GM19239 (cell line): ENCODE measurements at regions not wholly inside any gene's neighbourhood (a gene's known extent, or its start where the extent isn't known, plus 50 kb on each side); places are given as distances from the start of the nearest gene placed in this dataset.
"Not testable (repeated sequence)": the region's sequence is repeated elsewhere in the genome, so short reads cannot be mapped to it uniquely, and the experiment has no call there.

Experiments
- DNase-seq: peaks from one replicate; pipeline ENCODE4 v3.0.0; 2011; ENCODE audit warnings: low spot score; ENCODE audit not compliant: insufficient read length
- FAIRE-seq: peaks from 2 replicates; lab custom pipeline; 2011; peaks lifted over from hg19 to GRCh38; lab: Jason Lieb, UNC

DNA sequence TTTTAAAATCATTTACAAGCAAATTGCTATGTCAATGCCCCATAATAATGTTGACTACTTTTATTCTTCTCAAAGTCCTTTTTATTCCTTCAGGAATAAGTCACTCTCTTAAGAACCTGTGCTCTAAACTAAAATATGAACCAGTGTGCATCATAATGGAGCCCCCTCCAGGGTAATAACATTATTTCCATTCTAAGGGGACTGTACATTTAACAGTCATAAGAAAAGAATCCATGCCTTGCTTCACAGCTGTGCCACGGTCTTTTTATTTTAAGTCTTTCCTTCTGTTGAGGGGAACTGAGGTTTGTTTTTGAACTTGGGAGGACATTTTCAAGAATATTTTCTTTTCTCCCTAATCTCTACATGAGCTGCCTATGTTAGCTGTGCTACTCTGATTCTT lies 297.6 kb downstream of the MAN2A1 start:
- FAIRE-seq (no peak), DNase-seq (no peak)

DNA sequence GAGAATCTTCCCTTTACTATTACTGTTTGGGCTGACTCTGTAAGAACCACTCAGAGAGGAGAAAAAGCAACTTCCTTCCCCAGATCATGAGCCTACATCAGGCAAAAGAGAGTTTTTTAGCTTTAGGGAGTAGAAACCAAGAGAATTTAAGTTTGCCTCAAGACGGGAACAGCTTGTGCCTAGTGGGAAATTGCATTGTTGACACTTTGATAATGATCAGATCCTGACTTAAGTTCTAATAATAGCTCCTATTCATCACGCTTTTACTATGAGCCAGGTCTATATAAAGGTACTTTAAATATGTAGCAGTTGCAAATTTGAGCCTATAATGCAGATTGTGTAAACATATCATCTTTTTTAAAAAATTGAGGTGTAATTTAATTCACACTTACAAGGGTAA lies 298.2 kb downstream of the MAN2A1 start:
- no peak for FAIRE-seq
- DNase-seq, result no peak

DNA sequence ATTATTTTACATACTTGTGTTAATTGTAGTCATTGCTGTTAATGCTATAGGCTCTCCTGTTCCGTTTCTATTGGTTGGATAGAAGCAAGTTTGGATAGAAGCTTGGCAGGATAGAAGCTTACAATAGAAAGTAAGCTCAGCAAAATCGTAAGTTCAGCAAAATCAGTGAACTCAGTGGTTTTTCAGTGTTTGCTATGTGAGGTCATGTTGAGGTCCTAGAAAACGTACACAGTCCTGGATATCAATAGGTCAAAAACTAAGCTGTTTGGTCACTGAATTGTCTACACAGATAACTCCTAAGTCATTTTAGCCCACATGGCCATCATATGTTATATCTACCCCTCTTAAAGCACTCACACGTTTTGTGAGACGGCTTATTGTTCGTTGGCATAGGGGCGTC lies 299.4 kb downstream of the MAN2A1 start:
- DNase-seq, result no peak
- FAIRE-seq, result no peak

DNA sequence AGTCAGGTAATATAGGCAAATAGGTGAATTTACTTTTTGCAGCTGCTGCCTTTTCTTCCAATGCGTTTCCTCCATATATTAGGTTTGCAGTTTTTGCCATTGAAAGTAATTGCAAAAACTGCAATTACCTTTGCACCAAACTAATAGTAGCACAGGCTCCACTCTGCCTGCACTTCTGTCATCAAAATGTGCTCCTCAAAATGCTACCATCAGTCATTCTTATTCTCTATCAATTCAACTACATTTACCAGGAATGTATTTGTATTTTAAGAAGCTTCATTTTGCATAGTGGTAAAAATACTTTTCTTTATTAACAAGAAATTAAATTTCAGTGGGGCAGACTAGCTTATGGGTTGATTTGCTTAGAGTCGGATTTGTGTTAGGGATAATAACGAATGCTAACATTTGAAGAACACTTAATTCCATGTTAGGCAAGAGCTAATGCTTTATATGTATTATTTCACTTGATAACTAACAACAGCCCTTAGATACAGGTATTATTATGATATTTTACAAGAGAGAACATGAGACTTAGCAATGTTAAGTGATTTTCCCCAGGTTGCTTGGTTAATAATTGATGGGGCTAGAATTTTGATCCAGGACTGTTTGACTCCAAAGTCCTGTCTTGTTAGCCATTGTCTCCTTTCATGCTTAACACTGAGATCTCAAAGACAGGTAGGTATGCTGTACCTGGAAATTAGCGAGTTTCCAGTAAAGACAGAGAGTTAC lies 300.4 kb downstream of the MAN2A1 start:
- DNase-seq, result no peak
- FAIRE-seq, result no peak

DNA sequence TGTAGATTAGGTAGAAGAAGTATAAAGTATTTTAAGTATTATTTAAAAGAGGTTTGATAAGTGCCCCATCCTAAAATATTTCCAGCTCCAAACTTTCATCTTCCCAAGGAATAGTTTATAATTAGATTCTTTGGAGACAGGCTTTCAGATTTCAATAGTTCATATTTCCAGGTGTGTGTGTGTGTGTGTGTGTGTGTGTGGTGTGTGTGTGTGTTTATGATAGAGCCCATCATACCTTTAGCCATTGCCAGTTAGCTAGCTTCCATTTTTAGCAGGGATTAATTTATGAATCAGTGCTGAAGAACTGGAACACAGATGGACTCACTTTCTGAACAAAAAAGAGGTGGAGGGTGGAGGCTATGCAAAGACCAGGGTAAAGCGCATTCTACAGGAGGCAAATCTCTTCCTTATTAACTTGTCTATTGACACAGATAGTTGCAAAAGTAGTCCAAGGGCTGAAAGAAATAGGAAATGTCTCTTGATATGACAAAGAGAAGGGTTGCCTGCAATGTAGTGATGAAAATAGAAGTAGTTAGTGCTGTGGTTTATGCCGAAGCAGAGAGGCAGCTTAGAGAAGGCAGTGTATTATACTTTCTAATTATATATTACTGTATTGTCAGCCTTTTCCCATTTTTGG lies 301.1 kb downstream of the MAN2A1 start:
- DNase-seq (no peak), FAIRE-seq (no peak)

- DNase-seq (no peak), FAIRE-seq (no peak)
These were observed 302.7 kb downstream of the MAN2A1 start for GRCh38 chr5:109992264-109992915.

GRCh38 chr5:109994135-109994534 lies 304.4 kb downstream of the MAN2A1 start:
- DNase-seq (no peak), FAIRE-seq (no peak)

DNA sequence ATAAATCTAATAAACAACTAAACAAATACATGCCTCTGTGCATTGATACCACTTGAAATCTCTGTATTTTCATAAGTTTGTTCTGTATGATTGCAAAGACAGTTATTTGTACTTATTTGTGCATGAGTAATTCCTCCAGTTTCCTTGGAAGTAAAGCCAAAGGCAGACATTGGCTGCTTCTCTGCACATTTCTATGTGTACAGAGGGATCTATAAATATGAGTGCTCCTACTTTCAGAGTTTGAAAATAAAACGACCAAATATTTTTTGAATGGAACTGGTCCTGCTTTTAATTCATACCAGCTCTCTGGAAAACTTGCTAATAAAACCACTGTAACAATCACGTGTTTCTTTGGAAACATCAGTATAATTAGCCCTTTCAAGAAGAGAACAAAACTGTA lies 306.5 kb downstream of the MAN2A1 start:
- no peak for DNase-seq
- no peak for FAIRE-seq

DNA sequence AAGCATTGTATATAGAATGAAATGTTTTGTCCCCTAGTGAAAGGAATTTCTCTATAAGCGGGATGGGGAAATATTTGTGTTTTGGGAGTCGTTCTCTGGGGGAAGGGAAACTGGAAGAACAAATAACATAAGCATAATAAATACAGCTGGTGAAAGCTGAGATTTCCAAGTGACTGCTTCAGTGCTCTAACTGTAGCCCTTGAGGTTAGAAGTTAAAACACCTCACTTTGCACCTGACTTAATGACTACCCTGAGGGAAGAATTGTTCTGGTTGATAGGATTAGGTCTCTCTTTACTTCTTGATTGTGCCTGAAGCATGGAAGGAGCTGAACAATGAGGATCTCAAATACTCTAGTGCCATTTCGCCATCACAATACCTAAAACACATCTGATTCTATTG lies 307.4 kb downstream of the MAN2A1 start:
- no peak for DNase-seq
- no peak for FAIRE-seq

GRCh38 chr5:109998208-109998607 lies 308.5 kb downstream of the MAN2A1 start:
- DNase-seq, result no peak
- FAIRE-seq, result no peak

GRCh38 chr5:109998726-109999125 lies 309.0 kb downstream of the MAN2A1 start:
- FAIRE-seq (no peak), DNase-seq (no peak)

GRCh38 chr5:110001648-110002047 lies 311.9 kb downstream of the MAN2A1 start:
- DNase-seq, result no peak
- FAIRE-seq, result no peak

GRCh38 chr5:110002652-110003051 lies 312.9 kb downstream of the MAN2A1 start:
- no peak for DNase-seq

GRCh38 chr5:110005907-110006562 lies 316.3 kb downstream of the MAN2A1 start:
- not testable (repeated sequence) for FAIRE-seq, DNase-seq

More at GRCh38 chr5:110002652-110003051, 312.9 kb downstream of the MAN2A1 start:
- FAIRE-seq, result no peak

GRCh38 chr5:110007101-110007500 lies 317.4 kb downstream of the MAN2A1 start:
- no peak for DNase-seq
- FAIRE-seq, result no peak

DNA sequence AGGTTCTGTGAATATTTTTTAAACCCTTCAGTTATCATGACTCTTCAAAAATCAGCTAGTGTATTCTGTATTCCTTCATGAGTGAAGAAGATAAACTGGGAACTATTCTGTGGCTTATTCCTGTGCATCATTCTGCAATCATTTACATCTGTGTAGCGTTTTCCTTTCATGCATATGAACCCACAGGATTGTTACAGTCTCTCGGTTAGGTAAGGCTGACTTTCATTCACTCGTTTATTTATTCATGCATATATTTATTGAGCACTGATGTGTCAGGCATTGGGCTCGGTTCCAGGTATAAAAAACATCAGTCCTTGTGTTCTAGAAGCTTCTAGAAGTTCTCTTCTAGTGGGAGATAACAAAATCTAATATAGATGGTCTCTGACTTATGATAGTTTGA lies 318.4 kb downstream of the MAN2A1 start:
- FAIRE-seq, result no peak
- DNase-seq, result no peak

GRCh38 chr5:110012145-110012544 lies 322.4 kb downstream of the MAN2A1 start:
- DNase-seq (no peak), FAIRE-seq (no peak)

GRCh38 chr5:110013017-110013416 lies 323.3 kb downstream of the MAN2A1 start:
- no peak for FAIRE-seq
- no peak for DNase-seq

GRCh38 chr5:110017854-110018253 lies 328.1 kb downstream of the MAN2A1 start:
- no peak for DNase-seq
- no peak for FAIRE-seq

DNA sequence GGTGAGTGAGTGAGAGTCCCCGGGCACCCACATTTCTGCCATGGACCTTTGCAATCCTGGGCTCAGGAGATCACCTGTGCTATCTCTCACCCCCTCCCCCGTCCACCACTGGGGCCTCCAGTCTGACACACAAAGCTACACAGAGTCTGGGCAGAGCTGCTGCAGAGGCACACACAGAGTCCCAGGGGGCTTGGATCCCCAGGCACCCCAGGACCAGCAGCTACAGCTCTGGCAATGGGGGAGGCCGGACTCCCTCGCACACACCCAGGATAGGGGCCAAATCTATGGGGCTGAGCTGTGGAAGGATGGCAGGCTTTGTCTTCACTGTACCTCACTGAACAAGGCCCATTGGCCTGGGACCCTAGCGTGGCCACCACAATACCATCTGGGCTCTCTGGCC lies 328.8 kb downstream of the MAN2A1 start:
- DNase-seq (no peak), FAIRE-seq (no peak)

DNA sequence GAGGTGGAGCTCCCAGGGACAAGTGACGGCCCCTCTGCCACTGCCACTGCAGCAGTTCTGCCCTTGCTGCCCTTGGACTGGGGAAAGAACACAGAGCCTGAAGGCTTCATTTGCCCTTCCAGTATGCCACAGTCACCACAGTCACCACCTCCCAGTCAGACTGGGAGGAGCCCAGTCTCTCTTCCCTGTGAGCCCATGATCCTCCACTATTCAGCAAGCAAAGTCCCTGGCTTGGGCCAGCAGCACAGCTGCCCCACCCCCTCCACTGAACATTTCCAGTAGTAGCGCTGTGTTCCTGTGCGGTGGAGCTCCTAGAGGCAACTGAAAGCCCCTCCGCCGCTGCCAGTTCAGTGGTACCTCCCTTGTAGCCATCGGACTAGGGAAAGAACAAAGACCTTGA lies 329.4 kb downstream of the MAN2A1 start:
- FAIRE-seq, result no peak

More for the DNA sequence above, 329.4 kb downstream of the MAN2A1 start:
- DNase-seq, result no peak
